ENCODE measurements at regions not wholly inside any gene's neighbourhood (a gene's known extent, or its start where the extent isn't known, plus 50 kb on each side); places are given as distances from the start of the nearest gene placed in this dataset.

GRCh38 chr4:130186931-130187330, 1091.0 kb downstream of the C4orf33 start:
- Histone ChIP-seq H2BK15ac (ENCODE audit: low read depth, low read length) (no peak overlapping the region), H4K91ac (ENCODE audit: insufficient read depth, low read depth, low read length) (no peak overlapping the region), H3K23ac (ENCODE audit: low read depth, low read length) (no peak overlapping the region), H3K9me3 (ENCODE audit: control insufficient read depth, insufficient read depth, low read length) (peaks cover 4% of the 10 kb centered on the region), H4K20me1 (ENCODE audit: insufficient read depth, low read length) (no peaks in the 10 kb centered on the region), H3K9me1 (ENCODE audit: insufficient read depth, low read length) (no peaks in the 10 kb centered on the region), H3K27me3 (ENCODE audit: control insufficient read depth, insufficient read depth, low read length) (no peaks in the 10 kb centered on the region), H2AK9ac (replicated peaks; ENCODE audit: low read depth, low read length, poor library complexity) (no peak overlapping the region), H3K4me3 (ENCODE audit: insufficient read depth, low read depth, low read length) (no peak overlapping the region), H3K79me1 (ENCODE audit: low read depth in 1 of 2, low read length in 2 of 2) (no peaks in the 10 kb centered on the region), H4K5ac (ENCODE audit: low read depth, low read length) (no peak overlapping the region), H3K4ac (ENCODE audit: low read depth, low read length) (no peak overlapping the region), H3K9ac (ENCODE audit: low read depth, low read length) (no peak overlapping the region), H2BK120ac (ENCODE audit: low read depth, low read length) (no peak overlapping the region), H3K27ac (ENCODE audit: insufficient read depth, low read length) (no peak overlapping the region), H2BK20ac (ENCODE audit: low read depth, low read length) (no peak overlapping the region), H4K8ac (ENCODE audit: low read depth in 2 of 2, low read length in 2 of 2) (no peak overlapping the region), H2AK5ac (ENCODE audit: low read depth, low read length) (no peak overlapping the region), H3K4me1 (ENCODE audit: control insufficient read depth, insufficient read depth, low read length) (no peaks in the 10 kb centered on the region), H3K14ac (replicated peaks; ENCODE audit: low read depth, low read length) (no peak overlapping the region), H3K4me2 (ENCODE audit: low read depth, low read length) (no peak overlapping the region), H2AFZ (replicated peaks; ENCODE audit: low read length, poor library complexity) (no peak overlapping the region), H2BK5ac (ENCODE audit: low read depth, low read length, poor library complexity, severe bottlenecking) (no peak overlapping the region), H3K18ac (ENCODE audit: low read depth, low read length) (no peak overlapping the region), H3K56ac (ENCODE audit: extremely low read depth, insufficient read depth, low read length) (no peak overlapping the region), H3K36me3 (ENCODE audit: control insufficient read depth, insufficient read depth, low read length) (no peaks in the 10 kb centered on the region)
- WGBS, 2 experiments (ENCODE audit: extremely low coverage in 2 of 2, insufficient read length in 1 of 2): no CpG with 5 or more reads among the region's 3 CpGs
- DNase-seq: no peak
- ATAC-seq (ENCODE audit: low read depth): no peak
- dilution Hi-C loops (cut with HindIII; ENCODE audit: low sequenced_read_pairs, unreplicated experiment) (no loop called here), intact Hi-C loops (cut with micrococcal nuclease) (no loop called here), in situ Hi-C loops (cut with MboI; ENCODE audit: low sequenced_read_pairs) (no loop called here)
- no TSS peak for BruUV-seq (replicated peaks)
- TF ChIP-seq RFX5 (IDR thresholded peaks at IDR 0.05; ENCODE audit: low read depth, low read length) (no peak), NFE2L2 (IDR thresholded peaks at IDR 0.05; ENCODE audit: low read depth, low read length) (no peak)
- CTCF ChIA-PET: no interaction called here
- POLR2A ChIA-PET (ENCODE audit: unreplicated experiment): no interaction called here

Data from IMR-90 (cell line).